Upper lobe of right lung (tissue), 1 donor: ENCODE measurements at regions not wholly inside any gene's neighbourhood (a gene's known extent, or its start where the extent isn't known, plus 50 kb on each side); places are given as distances from the start of the nearest gene placed in this dataset.

Experiments used
- ATAC-seq: fragments of 200-7000 bp; cut with Tn5 transposase; one replicate; pipeline ENCODE4 v1.9.1; 2020; ENCODE audit warnings: mild to moderate bottlenecking, moderate library complexity
- DNase-seq: peaks from one replicate; pipeline ENCODE4 v3.0.0-alpha.2; 2020
- H3K27ac ChIP-seq: fragments of 200-600 bp; one replicate; pipeline ENCODE4 v1.8.0; 2022
- H3K27me3 ChIP-seq: fragments of 200-600 bp; one replicate; pipeline ENCODE4 v1.8.0; 2022; ENCODE audit warnings: mild to moderate bottlenecking
- H3K36me3 ChIP-seq: fragments of 200-600 bp; one replicate; pipeline ENCODE4 v1.8.0; 2022
- H3K4me1 ChIP-seq: fragments of 200-600 bp; one replicate; pipeline ENCODE4 v1.8.0; 2022
- H3K4me3 ChIP-seq: fragments of 200-600 bp; one replicate; pipeline ENCODE4 v1.8.0; 2022; ENCODE audit warnings: mild to moderate bottlenecking
- H3K9me3 ChIP-seq: fragments of 200-600 bp; one replicate; pipeline ENCODE4 v1.8.0; 2022
- intact Hi-C: fragments of 100-400 bp; cut with DNase I; formaldehyde crosslinking; loops from one replicate; pipeline ENCODE4 v1.11.0; 2022
- TF ChIP-seq, protein P1 (sequence below): fragments of 200-600 bp; IDR thresholded peaks from one replicate; pipeline ENCODE4 v1.8.0; 2022; ENCODE audit warnings: antibody characterized with exemption
- donor health status: DM: no; HTN: yes; CAD: no; lungs with severe emphysema.

DNA sequence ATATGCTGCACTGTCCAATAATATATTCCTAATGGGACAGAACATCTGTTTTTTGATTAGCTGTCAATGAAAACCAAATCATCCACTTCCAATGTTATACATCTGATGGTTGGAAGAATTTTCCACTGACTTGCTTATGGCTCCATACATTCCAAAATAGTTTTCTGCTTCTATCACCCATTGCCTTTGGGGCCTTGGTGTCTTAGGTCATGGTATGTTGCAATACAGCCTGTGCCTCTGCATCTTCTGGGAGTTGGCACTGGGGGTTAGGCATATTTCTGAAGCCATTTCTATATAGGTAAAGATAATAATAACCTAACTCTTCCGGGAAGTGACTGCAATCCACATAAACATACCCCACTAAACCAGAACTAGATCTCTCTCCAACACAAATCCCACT lies 53.2 kb upstream of the NR3C2 start:
- Histone ChIP-seq H3K4me3 (no peak overlapping the region), H3K27ac (no peak overlapping the region), H3K9me3 (no peaks in the 10 kb centered on the region), H3K36me3 (no peaks in the 10 kb centered on the region), H3K27me3 (no peaks in the 10 kb centered on the region), H3K4me1 (no peaks in the 10 kb centered on the region)
- no peak for DNase-seq
- intact Hi-C loops: no loop called here
- no peak for ATAC-seq
- TF ChIP-seq, protein P1, sequence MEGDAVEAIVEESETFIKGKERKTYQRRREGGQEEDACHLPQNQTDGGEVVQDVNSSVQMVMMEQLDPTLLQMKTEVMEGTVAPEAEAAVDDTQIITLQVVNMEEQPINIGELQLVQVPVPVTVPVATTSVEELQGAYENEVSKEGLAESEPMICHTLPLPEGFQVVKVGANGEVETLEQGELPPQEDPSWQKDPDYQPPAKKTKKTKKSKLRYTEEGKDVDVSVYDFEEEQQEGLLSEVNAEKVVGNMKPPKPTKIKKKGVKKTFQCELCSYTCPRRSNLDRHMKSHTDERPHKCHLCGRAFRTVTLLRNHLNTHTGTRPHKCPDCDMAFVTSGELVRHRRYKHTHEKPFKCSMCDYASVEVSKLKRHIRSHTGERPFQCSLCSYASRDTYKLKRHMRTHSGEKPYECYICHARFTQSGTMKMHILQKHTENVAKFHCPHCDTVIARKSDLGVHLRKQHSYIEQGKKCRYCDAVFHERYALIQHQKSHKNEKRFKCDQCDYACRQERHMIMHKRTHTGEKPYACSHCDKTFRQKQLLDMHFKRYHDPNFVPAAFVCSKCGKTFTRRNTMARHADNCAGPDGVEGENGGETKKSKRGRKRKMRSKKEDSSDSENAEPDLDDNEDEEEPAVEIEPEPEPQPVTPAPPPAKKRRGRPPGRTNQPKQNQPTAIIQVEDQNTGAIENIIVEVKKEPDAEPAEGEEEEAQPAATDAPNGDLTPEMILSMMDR: no peak
